SK-N-SH (cell line): ENCODE measurements at regions not wholly inside any gene's neighbourhood (a gene's known extent, or its start where the extent isn't known, plus 50 kb on each side); places are given as distances from the start of the nearest gene placed in this dataset.

Experiments
- CTCF ChIP-seq: fragments of 200-600 bp; sonication (generic); IDR thresholded peaks from 2 replicates; pipeline ENCODE4 v1.6.1; 2017; ENCODE audit warnings: antibody characterized with exemption, mild to moderate bottlenecking, moderate library complexity
- ELF1 ChIP-seq: IDR thresholded peaks from 2 replicates; pipeline ENCODE4 v1.4.0; 2012
- EP300 ChIP-seq, 2 experiments: IDR thresholded peaks; 2 replicates each; pipeline versions ENCODE4 v1.4.0 to v1.6.1; 2012; ENCODE audit warnings: borderline replicate concordance in 1 of 2, low read depth in 1 of 2, low read length in 1 of 2
- EZH2phosphoT487 ChIP-seq: fragments of 200-600 bp; sonication (generic); IDR thresholded peaks from 2 replicates; pipeline ENCODE4 v1.6.1; 2017; ENCODE audit warnings: low read depth, mixed run types, mild to moderate bottlenecking, antibody characterized with exemption, moderate library complexity, borderline replicate concordance
- FOXM1 ChIP-seq: IDR thresholded peaks from 2 replicates; pipeline ENCODE4 v1.4.0; 2012; ENCODE audit warnings: low read depth, mild to moderate bottlenecking
- GATA2 ChIP-seq: sonication (generic); formaldehyde crosslinking; IDR thresholded peaks from 2 replicates; pipeline ENCODE4 v1.5.0; 2020; ENCODE audit warnings: mild to moderate bottlenecking, missing genetic modification reagents
- POLR2AphosphoS5 ChIP-seq: IDR thresholded peaks from 2 replicates; pipeline ENCODE4 v1.6.1; 2012; ENCODE audit warnings: low read depth, low read length
- RAD21 ChIP-seq: IDR thresholded peaks from 2 replicates; pipeline ENCODE4 v1.6.1; 2012; ENCODE audit warnings: mild to moderate bottlenecking, low read length
- REST ChIP-seq: IDR thresholded peaks from 2 replicates; pipeline ENCODE4 v1.6.1; 2012; ENCODE audit warnings: mild to moderate bottlenecking, low read depth, low read length, moderate library complexity
- RFX5 ChIP-seq: IDR thresholded peaks from 2 replicates; pipeline ENCODE4 v1.6.1; 2012; ENCODE audit warnings: mild to moderate bottlenecking, improper control_type of control experiment, low read length
- RXRA ChIP-seq: IDR thresholded peaks from 2 replicates; pipeline ENCODE4 v1.4.0; 2012; ENCODE audit warnings: low read depth, mild to moderate bottlenecking, borderline replicate concordance
- TAF1 ChIP-seq: IDR thresholded peaks from 2 replicates; pipeline ENCODE4 v1.6.1; 2012; ENCODE audit warnings: low read depth, mild to moderate bottlenecking, low read length, moderate library complexity, borderline replicate concordance
- USF2 ChIP-seq: fragments of 150-350 bp; IDR thresholded peaks from 2 replicates; pipeline ENCODE4 v1.6.1; 2017; ENCODE audit warnings: antibody characterized with exemption, low read length, low read depth, borderline replicate concordance
- YY1 ChIP-seq: IDR thresholded peaks from 2 replicates; pipeline ENCODE4 v1.4.0; 2012; ENCODE audit warnings: low read depth, mild to moderate bottlenecking

- no peak for TF ChIP-seq CTCF
- no peak for TF ChIP-seq TAF1
- no peak for TF ChIP-seq REST
- no peak for TF ChIP-seq FOXM1
- no peak for TF ChIP-seq RAD21
- TF ChIP-seq ELF1, result no peak
- no peak for TF ChIP-seq EZH2phosphoT487
- TF ChIP-seq YY1, result no peak
- TF ChIP-seq RFX5, result no peak
- no peak for TF ChIP-seq POLR2AphosphoS5
- no peak for TF ChIP-seq GATA2 (CRISPR knock-in tag)
- no peak for TF ChIP-seq USF2
- TF ChIP-seq EP300 (IDR thresholded peaks at IDR 0.05; ENCODE audit: borderline replicate concordance in 1 of 2, low read depth in 1 of 2, low read length in 1 of 2), result no peak
- TF ChIP-seq RXRA, result no peak
These were observed 673.2 kb upstream of the SOX9 start for GRCh38 chr17:71447644-71448043.
